Left colon (tissue), 2 donors: ENCODE measurements at regions not wholly inside any gene's neighbourhood (a gene's known extent, or its start where the extent isn't known, plus 50 kb on each side); places are given as distances from the start of the nearest gene placed in this dataset.

ENCODE experiments used
- ATAC-seq: fragments of 200-7000 bp; cut with Tn5 transposase; one replicate; pipeline ENCODE4 v1.9.1; 2020; ENCODE audit warnings: mild to moderate bottlenecking, moderate library complexity
- DNase-seq, 2 donors: peaks; one replicate each; pipeline ENCODE4 v3.0.0-alpha.2; 2020
- intact Hi-C, 2 donors: fragments of 100-400 bp; cut with DNase I in 1 of 2; cut with micrococcal nuclease in 1 of 2; formaldehyde crosslinking; loops; one replicate each; pipeline versions ENCODE4 v1.11.2 to v1.14.0; 2022; cut with DNase I, micrococcal nuclease
- donor health status: DM: no; HTN: no; CAD: no.
- donor health status: DM: yes; HTN: yes; CAD: no.

- ATAC-seq (no peak), DNase-seq (no peak)
- intact Hi-C loops, result no loop called here
Measured at GRCh38 chr5:135706893-135707292, 127.6 kb upstream of the SLC25A48 start.

GRCh38 chr5:135706474-135706873, 127.7 kb upstream of the CXCL14 start:
- ATAC-seq, result no peak
- intact Hi-C loops, result no loop called here
- no peak for DNase-seq

- intact Hi-C loops, result no loop called here
- DNase-seq, result peak; percentile 39 to 75
Measured at GRCh38 chr5:135705941-135706466, 127.2 kb upstream of the CXCL14 start.

DNA sequence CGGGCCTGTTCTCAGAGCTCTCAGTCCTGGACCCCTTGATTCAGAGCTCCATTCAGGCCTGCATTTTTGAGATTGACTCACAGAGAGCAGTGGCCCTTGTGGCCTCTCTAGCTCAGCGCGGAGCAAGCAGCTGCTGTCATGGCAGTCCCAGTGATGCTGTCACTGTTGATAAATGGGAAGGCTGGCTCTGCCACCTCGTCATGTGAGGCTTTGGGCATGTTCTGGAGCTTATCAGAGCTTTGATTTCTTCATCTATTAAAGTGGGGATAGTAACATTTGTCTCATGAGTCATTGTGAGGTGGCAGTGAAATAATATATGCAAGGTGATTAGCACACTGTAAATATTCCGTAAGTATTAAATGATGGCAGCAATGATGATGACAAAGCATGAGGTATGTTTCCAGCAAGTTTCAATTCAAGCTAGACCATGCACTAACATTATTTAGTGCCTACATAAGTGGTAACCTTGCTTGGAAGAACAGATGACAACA, 126.4 kb upstream of the CXCL14 start:
- no peak for DNase-seq
- intact Hi-C loops, result no loop called here
- ATAC-seq, result peak; percentile 2

More at GRCh38 chr5:135705941-135706466, 127.2 kb upstream of the CXCL14 start:
- peak; percentile 97 for ATAC-seq

DNA sequence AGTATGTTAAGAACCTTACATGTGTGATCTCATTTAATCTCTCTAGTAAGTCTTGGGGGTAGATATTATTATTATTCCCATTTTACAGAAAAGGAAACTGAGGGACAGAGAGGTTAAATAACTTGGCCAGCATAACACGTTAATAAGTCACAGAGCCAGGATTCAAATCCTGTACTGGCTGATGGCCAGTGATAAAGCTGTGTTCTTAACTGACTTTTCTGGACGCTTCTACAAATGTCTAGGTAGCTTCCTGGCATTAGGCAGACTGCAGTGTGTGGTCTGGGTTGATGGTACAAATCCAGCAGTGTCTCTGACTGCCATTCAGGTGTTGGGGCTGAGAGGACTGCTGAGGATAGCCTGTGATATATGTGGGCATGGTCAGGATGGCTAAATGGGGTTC, 125.8 kb upstream of the CXCL14 start:
- intact Hi-C loops, result no loop called here
- ATAC-seq, result no peak
- DNase-seq, result no peak

DNA sequence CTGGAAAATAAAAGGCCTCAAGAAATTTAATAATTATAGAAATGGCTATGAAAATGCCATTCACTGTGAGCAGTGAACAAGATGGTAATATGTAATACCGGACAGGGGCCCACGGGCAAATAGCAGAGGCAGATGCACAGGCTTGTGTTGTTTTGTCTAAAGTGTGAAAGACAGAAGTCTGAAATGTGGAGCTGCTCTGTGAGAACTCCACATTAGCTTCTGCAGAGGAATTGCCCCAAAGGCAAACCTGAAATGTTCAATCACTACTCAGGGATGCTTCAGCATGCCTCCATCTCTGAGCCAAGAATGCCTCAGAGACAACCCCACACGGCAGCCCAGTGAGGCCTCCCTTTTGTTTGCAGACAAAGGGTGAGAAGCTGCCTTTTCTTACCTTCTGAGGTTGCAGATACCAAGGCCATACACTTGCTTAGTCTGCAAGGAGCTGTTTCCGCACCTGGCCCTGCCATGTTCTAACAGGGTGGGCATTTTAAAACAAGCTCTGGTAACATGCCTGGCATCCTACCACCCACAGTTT, 124.3 kb upstream of the CXCL14 start:
- no peak for DNase-seq
- intact Hi-C loops, result no loop called here
- no peak for ATAC-seq

DNA sequence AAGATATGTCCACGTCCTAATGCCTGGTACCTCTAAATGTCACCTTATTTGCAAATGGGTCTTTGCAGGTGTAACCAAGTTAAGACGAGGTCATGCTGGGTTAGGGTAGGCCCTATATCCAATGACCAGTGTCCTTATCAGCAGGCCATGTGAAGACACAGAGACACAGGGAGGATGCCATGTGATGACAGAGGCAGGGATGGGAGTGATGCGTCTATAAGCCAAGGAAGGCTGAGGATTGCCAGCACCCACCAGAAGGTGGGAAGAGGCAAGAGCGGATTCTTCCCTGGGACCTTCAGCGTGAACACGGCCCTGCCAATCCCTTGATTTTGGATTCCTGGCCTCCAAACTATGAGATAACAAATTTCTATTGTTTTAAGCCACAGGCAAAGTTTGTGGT, 123.4 kb upstream of the CXCL14 start:
- intact Hi-C loops, result no loop called here
- DNase-seq, result no peak
- no peak for ATAC-seq

DNA sequence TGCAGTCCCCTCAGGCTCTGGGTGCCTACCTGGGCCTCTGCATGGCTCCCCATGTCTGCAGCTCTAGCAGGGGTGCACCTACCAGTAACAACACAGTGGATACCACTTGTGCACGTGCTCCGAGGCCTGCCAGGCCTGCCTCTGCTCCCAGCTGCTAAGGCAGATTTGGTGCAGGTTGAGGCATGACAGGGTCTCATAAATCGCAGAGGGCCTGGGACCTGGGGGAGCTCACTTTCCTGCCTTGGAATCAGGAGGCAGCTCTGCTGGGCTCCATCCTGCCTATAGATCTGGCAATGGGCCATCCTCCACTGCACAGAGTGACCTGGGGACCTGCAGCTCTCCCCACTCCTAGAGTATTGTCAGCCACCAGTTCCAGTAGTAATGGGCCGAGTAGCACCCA, 121.9 kb upstream of the CXCL14 start:
- no peak for ATAC-seq
- intact Hi-C loops, result no loop called here
- DNase-seq, result no peak

DNA sequence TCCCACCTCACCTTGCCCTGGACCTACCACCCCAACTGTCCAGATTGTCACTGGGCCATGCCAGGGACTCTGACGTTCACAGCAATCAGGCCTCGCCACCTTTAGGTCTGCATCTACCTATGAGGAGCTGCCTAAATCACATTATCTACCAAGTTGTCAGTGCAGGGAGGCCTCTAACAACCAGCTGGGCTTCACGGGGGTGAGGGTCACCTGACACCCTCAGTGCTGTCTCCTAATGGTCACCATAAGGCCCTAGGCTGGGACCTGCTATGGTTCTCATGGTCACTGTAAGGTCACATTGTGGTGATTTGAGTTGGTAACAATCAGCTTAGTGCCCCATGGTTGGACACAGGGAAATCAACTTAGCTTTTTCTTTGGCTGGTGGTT, 119.2 kb upstream of the CXCL14 start:
- intact Hi-C loops, result no loop called here
- ATAC-seq (no peak), DNase-seq (no peak)

- ATAC-seq (no peak), DNase-seq (no peak)
- intact Hi-C loops, result no loop called here
Measured at GRCh38 chr5:135697251-135697958, 118.6 kb upstream of the CXCL14 start.

- DNase-seq (no peak), ATAC-seq (no peak)
- intact Hi-C loops, result no loop called here
Measured at GRCh38 chr5:135696317-135696716, 117.5 kb upstream of the CXCL14 start.

GRCh38 chr5:135695656-135696313, 117.0 kb upstream of the CXCL14 start:
- DNase-seq, result no peak
- intact Hi-C loops, result no loop called here
- no peak for ATAC-seq

DNA sequence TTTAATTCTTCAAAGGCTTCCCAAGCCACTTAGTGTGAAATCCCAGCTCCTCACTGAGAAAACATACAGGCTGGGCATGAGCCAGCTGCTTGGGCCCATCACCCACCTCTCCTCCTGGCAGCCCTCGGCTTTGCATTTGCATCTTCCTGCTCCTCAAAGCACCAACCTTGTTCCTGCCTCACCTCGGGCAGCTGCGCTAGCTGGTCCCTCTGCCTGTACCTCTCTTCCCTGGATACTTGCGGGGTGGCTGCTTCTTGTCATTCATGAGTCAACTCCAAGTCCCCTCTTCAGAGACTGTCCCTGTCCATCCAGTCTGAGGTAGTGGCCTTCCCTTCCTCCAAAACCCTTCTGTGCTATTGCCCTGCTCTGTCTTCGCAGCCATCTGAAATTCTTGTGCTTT, 116.1 kb upstream of the CXCL14 start:
- no peak for DNase-seq
- intact Hi-C loops, result no loop called here
- ATAC-seq, result no peak

GRCh38 chr5:135694012-135694411, 115.2 kb upstream of the CXCL14 start:
- intact Hi-C loops, result no loop called here
- ATAC-seq (peak; percentile 29), DNase-seq (no peak)

- DNase-seq (no peak), ATAC-seq (no peak)
- intact Hi-C loops, result no loop called here
Measured at GRCh38 chr5:135693371-135693955, 114.7 kb upstream of the CXCL14 start.

GRCh38 chr5:135691044-135691443, 112.3 kb upstream of the CXCL14 start:
- no peak for ATAC-seq
- DNase-seq, result no peak
- intact Hi-C loops, result no loop called here

DNA sequence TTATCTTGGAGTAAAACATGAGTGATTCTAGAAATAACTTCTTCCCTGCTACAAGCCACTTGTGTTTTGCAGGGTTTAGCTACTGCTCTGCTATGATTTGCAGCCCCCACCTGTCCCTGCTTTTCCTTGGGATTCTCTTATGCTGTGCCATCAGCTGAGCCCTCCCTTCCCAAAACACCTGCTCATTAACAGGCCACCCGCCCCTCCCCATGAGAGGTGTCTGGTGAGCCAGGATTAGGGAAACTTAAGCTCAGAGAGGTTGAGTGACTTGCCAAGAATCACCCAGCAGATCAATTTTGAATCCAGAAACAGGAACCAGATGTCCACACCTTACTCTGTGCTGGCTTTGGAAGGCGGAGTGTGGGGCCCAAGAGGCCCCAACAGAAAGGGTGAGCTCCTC, 111.7 kb upstream of the CXCL14 start:
- intact Hi-C loops, result no loop called here
- ATAC-seq (no peak), DNase-seq (no peak)

GRCh38 chr5:135689506-135689905, 110.7 kb upstream of the CXCL14 start:
- intact Hi-C loops, result no loop called here
- ATAC-seq (no peak), DNase-seq (no peak)

DNA sequence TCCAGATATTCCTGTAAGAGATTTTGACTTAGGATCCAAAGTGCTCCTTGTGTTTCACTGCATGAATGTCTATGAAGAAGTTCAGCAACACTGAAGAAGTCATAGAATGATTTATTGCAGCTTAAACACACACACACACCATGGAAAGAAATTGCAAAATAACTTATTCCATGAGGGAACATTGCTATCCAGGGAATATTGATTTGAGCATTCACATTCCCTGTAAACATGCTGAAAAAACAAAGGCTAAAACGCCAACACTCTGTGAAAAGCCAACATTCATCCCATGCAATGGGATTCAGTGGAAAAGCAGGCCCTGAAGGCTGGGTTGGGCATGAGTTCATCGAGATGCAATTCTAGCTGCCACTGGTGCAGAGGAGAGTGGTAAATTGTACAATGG, 109.6 kb upstream of the CXCL14 start:
- ATAC-seq, result no peak
- intact Hi-C loops, result no loop called here
- no peak for DNase-seq

GRCh38 chr5:135683189-135683588, 104.4 kb upstream of the CXCL14 start:
- no peak for DNase-seq
- ATAC-seq, result no peak
- intact Hi-C loops, result no loop called here
